ENCODE measurements at regions not wholly inside any gene's neighbourhood (a gene's known extent, or its start where the extent isn't known, plus 50 kb on each side); places are given as distances from the start of the nearest gene placed in this dataset.

- no peak for TF ChIP-seq CTCF (IDR thresholded peaks at IDR 0.05)
- TF ChIP-seq EZH2 (IDR thresholded peaks at IDR 0.05; ENCODE audit: borderline replicate concordance, insufficient read depth, low read depth, low read length, poor library complexity, severe bottlenecking): no peak
Observed at GRCh38 chr12:124088217-124088907, 115.3 kb downstream of the ZNF664 start.

Data from B cell (primary cell).